Endothelial cell of umbilical vein (primary cell): ENCODE measurements at regions not wholly inside any gene's neighbourhood (a gene's known extent, or its start where the extent isn't known, plus 50 kb on each side); places are given as distances from the start of the nearest gene placed in this dataset.

Experiments used
- BruUV-seq: library from RNA; stranded (reverse); fragments of 400-500 nt; replicated peaks from 2 replicates; lab custom pipeline; 2021; lab: Mats Ljungman, UMichigan
- CTCF ChIA-PET: fragments of 300-600, 350-600 bp; sonication (Branson Sonifier 250); formaldehyde crosslinking; loops from one replicate; lab custom pipeline; 2021; ENCODE audit warnings: antibody characterized with exemption, inconsistent platforms; lab: Charles Lee
- POLR2A ChIA-PET: fragments of 300-600, 350-600 bp; sonication (Branson Sonifier 250); formaldehyde crosslinking; loops from one replicate; lab custom pipeline; 2021; ENCODE audit warnings: antibody characterized with exemption, inconsistent platforms; lab: Charles Lee
- DNase-seq: peaks from one replicate; pipeline ENCODE4 v3.0.0-alpha.2; 2011; ENCODE audit warnings: low read depth, low spot score
- FAIRE-seq: peaks from 2 replicates; lab custom pipeline; 2011; peaks lifted over from hg19 to GRCh38; lab: Jason Lieb, UNC
- H2AFZ ChIP-seq: 2 replicates; pipeline ENCODE4 v1.6.0; 2012; ENCODE audit warnings: low read depth, low read length, control low read depth, inconsistent platforms
- H3K27ac ChIP-seq: 2 replicates; pipeline ENCODE4 v1.5.1; 2011; ENCODE audit warnings: low read depth, mild to moderate bottlenecking, control low read depth, low read length, moderate library complexity; ENCODE audit not compliant: insufficient read depth
- H3K27me3 ChIP-seq, 2 experiments: 2 replicates each; pipeline versions ENCODE4 v1.6.0 to v1.6.1; 2011; ENCODE audit warnings: low read length in 2 of 2, mixed read lengths in 1 of 2; ENCODE audit not compliant: control insufficient read depth in 2 of 2, insufficient read depth in 2 of 2
- H3K36me3 ChIP-seq, 2 experiments: 2 replicates in 1 of 2; 3 replicates in 1 of 2; pipeline ENCODE4 v1.5.1; 2011; ENCODE audit warnings: low read length in 2 of 2, mild to moderate bottlenecking in 1 of 2, moderate library complexity in 1 of 2; ENCODE audit not compliant: control insufficient read depth in 2 of 2, insufficient read depth in 2 of 2; ENCODE audit errors: extremely low read depth in 1 of 2
- H3K4me1 ChIP-seq: 3 replicates; pipeline ENCODE4 v1.5.1; 2011; ENCODE audit warnings: mild to moderate bottlenecking, low read length; ENCODE audit not compliant: control insufficient read depth, insufficient read depth; ENCODE audit errors: extremely low read depth
- H3K4me2 ChIP-seq: 2 replicates; pipeline ENCODE4 v1.6.1; 2011; ENCODE audit warnings: low read length, control low read depth, mixed read lengths; ENCODE audit not compliant: insufficient read depth
- H3K4me3 ChIP-seq, 3 experiments: fragments of 200-600 bp in 1 of 3; sonication (generic), shearing (Covaris generic) in 1 of 3; replicated peaks in 1 of 3; 2 replicates each; pipeline ENCODE4 v1.5.1; 2011 to 2016; ENCODE audit warnings: control low read depth in 3 of 3, low read length in 3 of 3, mild to moderate bottlenecking in 2 of 3, inconsistent platforms in 1 of 3, low read depth in 1 of 3, moderate library complexity in 1 of 3; ENCODE audit not compliant: insufficient read depth in 1 of 3
- H3K79me2 ChIP-seq: 2 replicates; pipeline ENCODE4 v1.6.0; 2012; ENCODE audit warnings: low read length, inconsistent platforms; ENCODE audit not compliant: control insufficient read depth, insufficient read depth
- H3K9ac ChIP-seq: replicated peaks from 2 replicates; pipeline ENCODE3; 2011; ENCODE audit warnings: low read length, control low read depth; ENCODE audit not compliant: insufficient read depth; ENCODE audit errors: extremely low read depth
- H3K9me1 ChIP-seq: replicated peaks from 3 replicates; pipeline ENCODE4 v1.6.0; 2011; ENCODE audit warnings: mild to moderate bottlenecking, low read length; ENCODE audit not compliant: control insufficient read depth, insufficient read depth; ENCODE audit errors: extremely low read depth
- H3K9me3 ChIP-seq: replicated peaks from 2 replicates; pipeline ENCODE4 v1.5.1; 2012; ENCODE audit warnings: low read length, inconsistent platforms; ENCODE audit not compliant: control insufficient read depth, insufficient read depth
- H4K20me1 ChIP-seq: replicated peaks from 2 replicates; pipeline ENCODE3; 2011; ENCODE audit warnings: mild to moderate bottlenecking, low read length; ENCODE audit not compliant: control insufficient read depth, insufficient read depth; ENCODE audit errors: extremely low read depth
- CTCF ChIP-seq, 2 donors: IDR thresholded peaks; 1 replicate in 1 of 2; 2 replicates in 1 of 2; pipeline ENCODE4 v1.5.1; 2011; ENCODE audit warnings: low read length in 2 of 2, mild to moderate bottlenecking in 2 of 2, moderate library complexity in 2 of 2, control low read depth in 1 of 2, inconsistent platforms in 1 of 2, low read depth in 1 of 2; ENCODE audit not compliant: insufficient read depth in 1 of 2; ENCODE audit errors: extremely low read depth in 1 of 2
- EZH2 ChIP-seq: IDR thresholded peaks from 2 replicates; pipeline ENCODE4 v1.6.1; 2012; ENCODE audit warnings: borderline replicate concordance, low read depth, mild to moderate bottlenecking, moderate library complexity, low read length, inconsistent platforms; ENCODE audit not compliant: severe bottlenecking
- FOS ChIP-seq: IDR thresholded peaks from 2 replicates; pipeline ENCODE4 v1.6.1; 2011; ENCODE audit warnings: mild to moderate bottlenecking, low read length, moderate library complexity, borderline replicate concordance; ENCODE audit not compliant: insufficient read depth
- GATA2 ChIP-seq: IDR thresholded peaks from 2 replicates; pipeline ENCODE4 v1.7.0; 2011; ENCODE audit warnings: low read depth, mild to moderate bottlenecking, moderate library complexity, mixed read lengths, low read length; ENCODE audit not compliant: insufficient read length, insufficient read depth
- JUN ChIP-seq: IDR thresholded peaks from 2 replicates; pipeline ENCODE4 v1.6.1; 2011; ENCODE audit warnings: borderline replicate concordance, low read depth; ENCODE audit not compliant: insufficient read length, insufficient read depth
- MAX ChIP-seq: IDR thresholded peaks from 2 replicates; pipeline ENCODE4 v1.6.1; 2011; ENCODE audit not compliant: insufficient read depth, insufficient read length
- MYC ChIP-seq: IDR thresholded peaks from one replicate; pipeline ENCODE4 v1.6.1; 2011; ENCODE audit warnings: mild to moderate bottlenecking, low read depth, low read length
- POLR2A ChIP-seq: IDR thresholded peaks from 2 replicates; pipeline ENCODE4 v1.6.1; 2012; ENCODE audit warnings: low read depth, mild to moderate bottlenecking, control low read depth, low read length
- POLR2AphosphoS5 ChIP-seq: IDR thresholded peaks from 2 replicates; pipeline ENCODE4 v1.6.1; 2012; ENCODE audit warnings: low read depth, mild to moderate bottlenecking, control low read depth, low read length, moderate library complexity; ENCODE audit not compliant: insufficient read depth
- dilution Hi-C: fragments of 300-500 bp; cut with MboI; formaldehyde crosslinking; loops from one replicate; pipeline ENCODE4 v1.15.0; 2019; ENCODE audit warnings: low sequenced_read_pairs; ENCODE audit not compliant: extremely low pct_ligation_motif_present
- intact Hi-C: fragments of 100-400 bp; cut with micrococcal nuclease; formaldehyde crosslinking; loops from one replicate; pipeline ENCODE4 v1.10.0; 2022

GRCh38 chr16:61320791-61321190, 715.4 kb downstream of the CDH8 start:
- no peaks in the 10 kb centered on the region for H3K79me2 ChIP-seq
- CTCF ChIA-PET, result no interaction called here
- H3K9me1 ChIP-seq, result no peaks in the 10 kb centered on the region
- dilution Hi-C loops (no loop called here), intact Hi-C loops (no loop called here)
- H2AFZ ChIP-seq, result no peak overlapping the region
- no peak overlapping the region for H3K9ac ChIP-seq
- POLR2A ChIA-PET, result no interaction called here
- H3K4me2 ChIP-seq, result no peak overlapping the region
- H3K36me3 ChIP-seq, result no peaks in the 10 kb centered on the region
- H3K4me1 ChIP-seq, result no peaks in the 10 kb centered on the region
- no peak overlapping the region for H3K27ac ChIP-seq
- no peaks in the 10 kb centered on the region for H4K20me1 ChIP-seq
- BruUV-seq, result no TSS peak
- H3K27me3 ChIP-seq, result no peaks in the 10 kb centered on the region
- TF ChIP-seq CTCF (IDR thresholded peaks at IDR 0.05; ENCODE audit: extremely low read depth in 1 of 2, insufficient read depth in 1 of 2, low read depth in 1 of 2, low read length in 2 of 2) (no peak), FOS (no peak), MYC (no peak), EZH2 (no peak), POLR2A (no peak), POLR2AphosphoS5 (no peak), JUN (no peak), GATA2 (no peak), MAX (no peak)
- FAIRE-seq, result no peak
- DNase-seq, result no peak
- H3K4me3 ChIP-seq, result no peak overlapping the region
- no peaks in the 10 kb centered on the region for H3K9me3 ChIP-seq
